Neuronal stem cell (in vitro differentiated cells): ENCODE measurements at regions not wholly inside any gene's neighbourhood (a gene's known extent, or its start where the extent isn't known, plus 50 kb on each side); places are given as distances from the start of the nearest gene placed in this dataset.

Source experiments
- DNase-seq: peaks from one replicate; pipeline ENCODE4 v3.0.0-alpha.2; 2013; ENCODE audit warnings: low spot score
- H2AFZ ChIP-seq: one replicate; pipeline ENCODE4 v1.6.1; 2013; ENCODE audit warnings: mild to moderate bottlenecking, low read length, inconsistent platforms
- H2AK5ac ChIP-seq: 2 replicates; pipeline ENCODE4 v1.6.1; 2013; ENCODE audit warnings: low read depth, mild to moderate bottlenecking, inconsistent platforms, low read length, moderate library complexity, mixed read lengths
- H2BK120ac ChIP-seq: 2 replicates; pipeline ENCODE4 v1.6.1; 2013; ENCODE audit warnings: low read depth, mild to moderate bottlenecking, inconsistent platforms, low read length, moderate library complexity, mixed read lengths
- H2BK12ac ChIP-seq: one replicate; pipeline ENCODE4 v1.6.1; 2013; ENCODE audit warnings: low read length, inconsistent platforms
- H2BK15ac ChIP-seq: 2 replicates; pipeline ENCODE4 v1.6.1; 2013; ENCODE audit warnings: mild to moderate bottlenecking, low read length, inconsistent platforms, mixed read lengths
- H2BK5ac ChIP-seq: one replicate; pipeline ENCODE4 v1.6.1; 2013; ENCODE audit warnings: inconsistent platforms, mild to moderate bottlenecking, low read length, moderate library complexity
- H3K14ac ChIP-seq: one replicate; pipeline ENCODE4 v1.6.1; 2013; ENCODE audit warnings: low read length, inconsistent platforms
- H3K18ac ChIP-seq: 2 replicates; pipeline ENCODE4 v1.6.1; 2013; ENCODE audit warnings: low read length, inconsistent platforms
- H3K23ac ChIP-seq: 2 replicates; pipeline ENCODE4 v1.6.1; 2013; ENCODE audit warnings: low read depth, mild to moderate bottlenecking, mixed read lengths, low read length, inconsistent platforms; ENCODE audit not compliant: poor library complexity
- H3K27ac ChIP-seq: replicated peaks from 3 replicates; pipeline ENCODE4 v1.5.1; 2013; ENCODE audit warnings: low read length, inconsistent platforms
- H3K27me3 ChIP-seq, 3 experiments: 2 replicates each; pipeline ENCODE4 v1.6.1; 2013; ENCODE audit warnings: low read length in 3 of 3, mild to moderate bottlenecking in 2 of 3, inconsistent platforms in 1 of 3, low read depth in 1 of 3, mixed read lengths in 1 of 3, moderate library complexity in 1 of 3; ENCODE audit not compliant: control insufficient read depth in 3 of 3, insufficient read depth in 3 of 3
- H3K36me3 ChIP-seq, 2 donors: replicated peaks in 1 of 2; 2 replicates each; pipeline ENCODE4 v1.6.1; 2013; ENCODE audit warnings: low read length in 2 of 2; ENCODE audit not compliant: control insufficient read depth in 2 of 2, insufficient read depth in 2 of 2
- H3K4ac ChIP-seq: 2 replicates; pipeline ENCODE4 v1.6.1; 2013; ENCODE audit warnings: inconsistent platforms, mild to moderate bottlenecking, low read length, moderate library complexity
- H3K4me1 ChIP-seq, 2 donors: 1 replicate in 1 of 2; 2 replicates in 1 of 2; pipeline ENCODE4 v1.6.1; 2013; ENCODE audit warnings: low read length in 2 of 2, low read depth in 1 of 2; ENCODE audit not compliant: control insufficient read depth in 2 of 2, insufficient read depth in 1 of 2
- H3K4me2 ChIP-seq: one replicate; pipeline ENCODE4 v1.6.1; 2013; ENCODE audit warnings: mild to moderate bottlenecking, low read length, inconsistent platforms; ENCODE audit not compliant: insufficient read depth, poor library complexity, severe bottlenecking
- H3K4me3 ChIP-seq, 2 donors: 2 replicates each; pipeline ENCODE4 v1.5.1; 2013; ENCODE audit warnings: low read length in 2 of 2, mild to moderate bottlenecking in 2 of 2, inconsistent platforms in 1 of 2, moderate library complexity in 1 of 2
- H3K79me1 ChIP-seq: one replicate; pipeline ENCODE4 v1.6.1; 2013; ENCODE audit warnings: low read depth, mild to moderate bottlenecking, inconsistent platforms, low read length, moderate library complexity
- H3K9ac ChIP-seq: one replicate; pipeline ENCODE4 v1.6.1; 2013; ENCODE audit warnings: mild to moderate bottlenecking, low read depth, low read length, inconsistent platforms; ENCODE audit not compliant: poor library complexity
- H3K9me3 ChIP-seq, 2 donors: replicated peaks in 1 of 2; 2 replicates each; pipeline versions ENCODE3 to v1.6.1; 2013; ENCODE audit warnings: low read length in 2 of 2, mild to moderate bottlenecking in 2 of 2, inconsistent platforms in 1 of 2, low read depth in 1 of 2, mixed read lengths in 1 of 2, moderate library complexity in 1 of 2; ENCODE audit not compliant: control insufficient read depth in 2 of 2, insufficient read depth in 1 of 2
- H4K8ac ChIP-seq: one replicate; pipeline ENCODE4 v1.6.1; 2013; ENCODE audit warnings: low read depth, mild to moderate bottlenecking, inconsistent platforms, low read length, moderate library complexity
- H4K91ac ChIP-seq: one replicate; pipeline ENCODE4 v1.6.1; 2013; ENCODE audit warnings: low read length, low read depth, mild to moderate bottlenecking, inconsistent platforms; ENCODE audit not compliant: poor library complexity
- WGBS, 2 donors: extraction: QIAGEN DNeasy Blood & Tissue Kit; methylation state at CpG; one replicate each; pipeline ENCODE4 v1.1.7; 2013; ENCODE audit warnings: missing lambda C conversion rate in 2 of 2, mixed read lengths in 1 of 2; ENCODE audit not compliant: insufficient read length in 2 of 2, insufficient replicate concordance in 1 of 2; ENCODE audit errors: extremely low coverage in 2 of 2; 5-methylcytosine and 5-hydroxymethylcytosine counted together

- H4K91ac ChIP-seq: no peak overlapping the region
- H3K36me3 ChIP-seq: no peaks in the 10 kb centered on the region
- H3K4me2 ChIP-seq: no peak overlapping the region
- no peak overlapping the region for H4K8ac ChIP-seq
- no peaks in the 10 kb centered on the region for H3K79me1 ChIP-seq
- H3K14ac ChIP-seq: no peak overlapping the region
- H3K4ac ChIP-seq: no peak overlapping the region
- H2BK15ac ChIP-seq: no peak overlapping the region
- WGBS, 2 donors: no CpG with 5 or more reads among the region's 10 CpGs
- H2AK5ac ChIP-seq: no peak overlapping the region
- DNase-seq: no peak
- H3K23ac ChIP-seq: no peak overlapping the region
- no peaks in the 10 kb centered on the region for H3K27me3 ChIP-seq
- H2BK12ac ChIP-seq: no peak overlapping the region
- H3K4me1 ChIP-seq: peaks cover 0 to 3% of the 10 kb centered on the region in 2 donors
- no peak overlapping the region for H2BK5ac ChIP-seq
- H2BK120ac ChIP-seq: no peak overlapping the region
- H3K9ac ChIP-seq: no peak overlapping the region
- H3K18ac ChIP-seq: no peak overlapping the region
- H3K9me3 ChIP-seq: no peaks in the 10 kb centered on the region
- no peak overlapping the region for H2AFZ ChIP-seq
- no peak overlapping the region for H3K4me3 ChIP-seq
- H3K27ac ChIP-seq: no peak overlapping the region
Measured at GRCh38 chr16:5188318-5188988, 90.9 kb upstream of the EEF2KMT start.

- H2BK12ac ChIP-seq: no peak overlapping the region
- H3K36me3 ChIP-seq: no peaks in the 10 kb centered on the region
- H3K14ac ChIP-seq: no peak overlapping the region
- H2AK5ac ChIP-seq: no peak overlapping the region
- no peak overlapping the region for H2BK15ac ChIP-seq
- H2BK120ac ChIP-seq: no peak overlapping the region
- H3K4ac ChIP-seq: no peak overlapping the region
- H4K91ac ChIP-seq: no peak overlapping the region
- H3K18ac ChIP-seq: no peak overlapping the region
- H3K4me1 ChIP-seq: peaks cover 0 to 3% of the 10 kb centered on the region in 2 donors
- H3K4me2 ChIP-seq: no peak overlapping the region
- no peak overlapping the region for H3K4me3 ChIP-seq
- no peak overlapping the region for H3K27ac ChIP-seq
- no peak overlapping the region for H2BK5ac ChIP-seq
- no CpG with 5 or more reads among the region's 14 CpGs for WGBS, 2 donors
- DNase-seq: no peak
- H3K27me3 ChIP-seq: no peaks in the 10 kb centered on the region
- no peak overlapping the region for H3K9ac ChIP-seq
- no peak overlapping the region for H3K23ac ChIP-seq
- H3K79me1 ChIP-seq: no peaks in the 10 kb centered on the region
- H3K9me3 ChIP-seq: no peaks in the 10 kb centered on the region
- no peak overlapping the region for H4K8ac ChIP-seq
- no peak overlapping the region for H2AFZ ChIP-seq
Measured at GRCh38 chr16:5187402-5187952, 89.9 kb upstream of the EEF2KMT start.

- no peaks in the 10 kb centered on the region for H3K36me3 ChIP-seq
- no peak overlapping the region for H3K4ac ChIP-seq
- no peak for DNase-seq
- H3K9ac ChIP-seq: no peak overlapping the region
- H3K14ac ChIP-seq: peak overlapping the region; percentile 89
- no peak overlapping the region for H2BK120ac ChIP-seq
- H3K18ac ChIP-seq: no peak overlapping the region
- no peaks in the 10 kb centered on the region for H3K79me1 ChIP-seq
- no peaks in the 10 kb centered on the region for H3K27me3 ChIP-seq
- H4K8ac ChIP-seq: no peak overlapping the region
- no peak overlapping the region for H3K27ac ChIP-seq
- H4K91ac ChIP-seq: no peak overlapping the region
- H3K4me2 ChIP-seq: no peak overlapping the region
- H2BK15ac ChIP-seq: no peak overlapping the region
- no peak overlapping the region for H2AK5ac ChIP-seq
- no peak overlapping the region for H2AFZ ChIP-seq
- H3K23ac ChIP-seq: no peak overlapping the region
- no peak overlapping the region for H3K4me3 ChIP-seq
- H2BK12ac ChIP-seq: no peak overlapping the region
- no peak overlapping the region for H2BK5ac ChIP-seq
- H3K4me1 ChIP-seq: peaks cover 0 to 3% of the 10 kb centered on the region in 2 donors
- WGBS, 2 donors: no CpG with 5 or more reads among the region's 34 CpGs
- H3K9me3 ChIP-seq: no peaks in the 10 kb centered on the region
Measured at GRCh38 chr16:5186381-5186903, 88.8 kb upstream of the EEF2KMT start.

DNA sequence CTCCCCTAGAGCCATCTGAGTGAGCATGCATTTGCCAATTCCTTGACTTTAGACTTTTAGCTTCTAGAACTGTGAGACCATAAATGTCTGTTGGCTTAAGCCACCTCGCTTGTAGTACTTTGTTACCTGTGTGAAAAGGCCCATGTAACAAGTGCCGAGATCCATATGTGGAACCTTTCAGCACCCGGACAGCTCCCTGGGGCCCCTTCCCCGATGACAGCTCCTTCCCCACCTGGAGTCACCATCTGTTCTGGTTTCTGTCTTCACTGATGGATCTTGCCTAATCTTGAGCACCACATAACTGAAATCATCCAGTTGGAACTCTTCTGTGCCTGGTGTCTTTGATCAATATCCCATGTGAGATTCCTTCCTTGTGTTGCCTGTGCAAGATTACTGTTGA, 78.9 kb upstream of the EEF2KMT start:
- Histone ChIP-seq H4K91ac (no peak overlapping the region), H2BK5ac (no peak overlapping the region), H3K4me3 (no peak overlapping the region), H3K4me2 (no peak overlapping the region), H3K23ac (no peak overlapping the region), H3K27ac (no peak overlapping the region), H4K8ac (no peak overlapping the region), H3K27me3 (no peaks in the 10 kb centered on the region), H3K9ac (no peak overlapping the region), H3K18ac (no peak overlapping the region), H3K9me3 (no peaks in the 10 kb centered on the region), H3K14ac (no peak overlapping the region), H2AK5ac (no peak overlapping the region), H2AFZ (no peak overlapping the region), H2BK15ac (no peak overlapping the region), H3K36me3 (no peaks in the 10 kb centered on the region), H2BK120ac (no peak overlapping the region), H3K4ac (no peak overlapping the region), H2BK12ac (no peak overlapping the region), H3K4me1 (no peaks in the 10 kb centered on the region), H3K79me1 (no peaks in the 10 kb centered on the region)
- DNase-seq: peak; percentile 14
- no CpG with 5 or more reads among the region's 4 CpGs for WGBS, 2 donors
